IPS-18a (cell line): ENCODE measurements at regions not wholly inside any gene's neighbourhood (a gene's known extent, or its start where the extent isn't known, plus 50 kb on each side); places are given as distances from the start of the nearest gene placed in this dataset.
"Not testable (repeated sequence)": the region's sequence is repeated elsewhere in the genome, so short reads cannot be mapped to it uniquely, and the experiment has no call there.

ENCODE experiments used
- H3K27ac ChIP-seq: one replicate; pipeline ENCODE4 v1.5.1; 2013; ENCODE audit warnings: low read length
- H3K27me3 ChIP-seq: one replicate; pipeline ENCODE4 v1.6.1; 2013; ENCODE audit warnings: mild to moderate bottlenecking, low read length; ENCODE audit not compliant: control insufficient read depth, insufficient read depth
- H3K36me3 ChIP-seq: one replicate; pipeline ENCODE4 v1.6.1; 2013; ENCODE audit warnings: low read depth, low read length; ENCODE audit not compliant: control insufficient read depth
- H3K4me1 ChIP-seq: one replicate; pipeline ENCODE4 v1.6.1; 2013; ENCODE audit warnings: low read depth, low read length; ENCODE audit not compliant: control insufficient read depth
- H3K4me3 ChIP-seq: one replicate; pipeline ENCODE4 v1.5.1; 2013; ENCODE audit warnings: low read length
- H3K9ac ChIP-seq: one replicate; pipeline ENCODE4 v1.6.1; 2013; ENCODE audit warnings: mild to moderate bottlenecking, low read length, moderate library complexity
- H3K9me3 ChIP-seq: one replicate; pipeline ENCODE4 v1.6.1; 2013; ENCODE audit warnings: low read depth, low read length; ENCODE audit not compliant: control insufficient read depth

- Histone ChIP-seq H3K9ac (no peak overlapping the region), H3K4me1 (no peaks in the 10 kb centered on the region), H3K36me3 (no peaks in the 10 kb centered on the region), H3K9me3 (no peaks in the 10 kb centered on the region), H3K4me3 (no peak overlapping the region), H3K27me3 (no peaks in the 10 kb centered on the region), H3K27ac (no peak overlapping the region)
Measured at GRCh38 chr4:14399848-14400247, 602.4 kb upstream of the CPEB2 start.

- Histone ChIP-seq H3K4me3 (no peak overlapping the region), H3K4me1 (no peaks in the 10 kb centered on the region), H3K27me3 (no peaks in the 10 kb centered on the region), H3K36me3 (no peaks in the 10 kb centered on the region), H3K27ac (no peak overlapping the region), H3K9ac (no peak overlapping the region), H3K9me3 (no peaks in the 10 kb centered on the region)
Measured at GRCh38 chr4:14400307-14400706, 602.0 kb upstream of the CPEB2 start.

GRCh38 chr4:14403132-14403531, 599.1 kb upstream of the CPEB2 start:
- H3K4me1 ChIP-seq: no peaks in the 10 kb centered on the region
- H3K9ac ChIP-seq: no peak overlapping the region
- no peak overlapping the region for H3K4me3 ChIP-seq
- H3K27ac ChIP-seq: no peak overlapping the region
- no peaks in the 10 kb centered on the region for H3K9me3 ChIP-seq
- no peaks in the 10 kb centered on the region for H3K27me3 ChIP-seq
- no peaks in the 10 kb centered on the region for H3K36me3 ChIP-seq

- Histone ChIP-seq H3K4me1 (no peaks in the 10 kb centered on the region), H3K9me3 (no peaks in the 10 kb centered on the region), H3K9ac (no peak overlapping the region), H3K27me3 (no peaks in the 10 kb centered on the region), H3K4me3 (no peak overlapping the region), H3K36me3 (no peaks in the 10 kb centered on the region), H3K27ac (no peak overlapping the region)
Measured at GRCh38 chr4:14404730-14405129, 597.6 kb upstream of the CPEB2 start.

GRCh38 chr4:14410516-14410915, 591.8 kb upstream of the CPEB2 start:
- no peaks in the 10 kb centered on the region for H3K9me3 ChIP-seq
- no peaks in the 10 kb centered on the region for H3K36me3 ChIP-seq
- no peak overlapping the region for H3K4me3 ChIP-seq
- no peak overlapping the region for H3K27ac ChIP-seq
- H3K27me3 ChIP-seq: no peaks in the 10 kb centered on the region
- no peaks in the 10 kb centered on the region for H3K4me1 ChIP-seq
- H3K9ac ChIP-seq: no peak overlapping the region

GRCh38 chr4:14415146-14415545, 587.1 kb upstream of the CPEB2 start:
- no peaks in the 10 kb centered on the region for H3K4me1 ChIP-seq
- no peaks in the 10 kb centered on the region for H3K27me3 ChIP-seq
- H3K9ac ChIP-seq: no peak overlapping the region
- H3K36me3 ChIP-seq: no peaks in the 10 kb centered on the region
- H3K9me3 ChIP-seq: no peaks in the 10 kb centered on the region
- no peak overlapping the region for H3K27ac ChIP-seq
- no peak overlapping the region for H3K4me3 ChIP-seq

- H3K9ac ChIP-seq: no peak overlapping the region
- no peak overlapping the region for H3K4me3 ChIP-seq
- H3K36me3 ChIP-seq: no peaks in the 10 kb centered on the region
- no peaks in the 10 kb centered on the region for H3K4me1 ChIP-seq
- no peaks in the 10 kb centered on the region for H3K9me3 ChIP-seq
- no peak overlapping the region for H3K27ac ChIP-seq
- H3K27me3 ChIP-seq: no peaks in the 10 kb centered on the region
Measured at GRCh38 chr4:14419516-14419915, 582.8 kb upstream of the CPEB2 start.

- H3K9me3 ChIP-seq, H3K4me1 ChIP-seq, H3K27me3 ChIP-seq, H3K27ac ChIP-seq, H3K9ac ChIP-seq, H3K4me3 ChIP-seq, H3K36me3 ChIP-seq: not testable (repeated sequence)
Measured at GRCh38 chr4:14426297-14426696, 576.0 kb upstream of the CPEB2 start.

GRCh38 chr4:14428125-14428524, 574.2 kb upstream of the CPEB2 start:
- H3K36me3 ChIP-seq: no peaks in the 10 kb centered on the region
- H3K27me3 ChIP-seq: no peaks in the 10 kb centered on the region
- H3K9me3 ChIP-seq: peaks cover 7% of the 10 kb centered on the region
- no peak overlapping the region for H3K4me3 ChIP-seq
- no peak overlapping the region for H3K9ac ChIP-seq
- H3K4me1 ChIP-seq: no peaks in the 10 kb centered on the region
- no peak overlapping the region for H3K27ac ChIP-seq

- peaks cover 7% of the 10 kb centered on the region for H3K9me3 ChIP-seq
- no peak overlapping the region for H3K9ac ChIP-seq
- H3K4me1 ChIP-seq: no peaks in the 10 kb centered on the region
- H3K4me3 ChIP-seq: no peak overlapping the region
- no peaks in the 10 kb centered on the region for H3K27me3 ChIP-seq
- H3K36me3 ChIP-seq: no peaks in the 10 kb centered on the region
- no peak overlapping the region for H3K27ac ChIP-seq
Measured at GRCh38 chr4:14431155-14432134, 570.8 kb upstream of the CPEB2 start.

GRCh38 chr4:14434483-14434882, 567.8 kb upstream of the CPEB2 start:
- Histone ChIP-seq H3K4me1 (no peaks in the 10 kb centered on the region), H3K36me3 (no peaks in the 10 kb centered on the region), H3K9ac (no peak overlapping the region), H3K27me3 (no peaks in the 10 kb centered on the region), H3K27ac (no peak overlapping the region), H3K9me3 (no peaks in the 10 kb centered on the region), H3K4me3 (no peak overlapping the region)

- Histone ChIP-seq H3K27ac (no peak overlapping the region), H3K4me1 (no peaks in the 10 kb centered on the region), H3K36me3 (no peaks in the 10 kb centered on the region), H3K4me3 (no peak overlapping the region), H3K9ac (no peak overlapping the region), H3K27me3 (no peaks in the 10 kb centered on the region), H3K9me3 (no peaks in the 10 kb centered on the region)
Measured at GRCh38 chr4:14434916-14435315, 567.4 kb upstream of the CPEB2 start.
